Lower leg skin (tissue), 3 donors: ENCODE measurements at regions not wholly inside any gene's neighbourhood (a gene's known extent, or its start where the extent isn't known, plus 50 kb on each side); places are given as distances from the start of the nearest gene placed in this dataset.

Experiments used
- POLR2A ChIP-seq, 2 donors: fragments of 450-650 bp; IDR thresholded peaks; one replicate each; pipeline ENCODE4 v1.6.1; 2016 to 2017; ENCODE audit warnings: antibody characterized with exemption in 2 of 2, mild to moderate bottlenecking in 1 of 2, moderate library complexity in 1 of 2
- TF ChIP-seq, protein P1 (sequence below), 3 donors: fragments of 450-650 bp; IDR thresholded peaks; one replicate each; pipeline ENCODE4 v1.5.1; 2016; ENCODE audit warnings: antibody characterized with exemption in 3 of 3, mild to moderate bottlenecking in 3 of 3, moderate library complexity in 2 of 3

DNA sequence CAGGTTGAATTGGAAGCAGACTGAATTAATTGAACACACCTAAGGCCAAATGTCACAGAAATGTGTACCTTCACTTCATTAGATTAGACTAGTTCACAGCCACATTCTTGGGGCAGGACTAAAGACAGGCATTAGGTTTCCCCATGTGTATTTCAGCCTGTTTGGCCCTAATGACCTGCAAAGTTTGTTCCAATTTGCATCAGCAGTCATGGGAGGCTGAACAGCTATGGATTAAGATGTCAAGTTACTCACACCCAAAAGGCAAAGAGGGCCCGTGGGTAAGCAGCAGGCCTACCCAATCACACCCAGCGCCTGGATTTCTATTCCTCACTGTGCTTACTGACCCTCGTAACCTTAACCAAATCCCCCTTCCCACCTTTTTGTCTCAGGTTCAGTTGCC is 99.6 kb upstream of the RIOK3 start:
- TF ChIP-seq, protein P1, sequence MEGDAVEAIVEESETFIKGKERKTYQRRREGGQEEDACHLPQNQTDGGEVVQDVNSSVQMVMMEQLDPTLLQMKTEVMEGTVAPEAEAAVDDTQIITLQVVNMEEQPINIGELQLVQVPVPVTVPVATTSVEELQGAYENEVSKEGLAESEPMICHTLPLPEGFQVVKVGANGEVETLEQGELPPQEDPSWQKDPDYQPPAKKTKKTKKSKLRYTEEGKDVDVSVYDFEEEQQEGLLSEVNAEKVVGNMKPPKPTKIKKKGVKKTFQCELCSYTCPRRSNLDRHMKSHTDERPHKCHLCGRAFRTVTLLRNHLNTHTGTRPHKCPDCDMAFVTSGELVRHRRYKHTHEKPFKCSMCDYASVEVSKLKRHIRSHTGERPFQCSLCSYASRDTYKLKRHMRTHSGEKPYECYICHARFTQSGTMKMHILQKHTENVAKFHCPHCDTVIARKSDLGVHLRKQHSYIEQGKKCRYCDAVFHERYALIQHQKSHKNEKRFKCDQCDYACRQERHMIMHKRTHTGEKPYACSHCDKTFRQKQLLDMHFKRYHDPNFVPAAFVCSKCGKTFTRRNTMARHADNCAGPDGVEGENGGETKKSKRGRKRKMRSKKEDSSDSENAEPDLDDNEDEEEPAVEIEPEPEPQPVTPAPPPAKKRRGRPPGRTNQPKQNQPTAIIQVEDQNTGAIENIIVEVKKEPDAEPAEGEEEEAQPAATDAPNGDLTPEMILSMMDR (IDR thresholded peaks at IDR 0.05), result no peak
- no peak for TF ChIP-seq POLR2A (IDR thresholded peaks at IDR 0.05)
